ENCODE measurements at regions not wholly inside any gene's neighbourhood (a gene's known extent, or its start where the extent isn't known, plus 50 kb on each side); places are given as distances from the start of the nearest gene placed in this dataset.

DNA sequence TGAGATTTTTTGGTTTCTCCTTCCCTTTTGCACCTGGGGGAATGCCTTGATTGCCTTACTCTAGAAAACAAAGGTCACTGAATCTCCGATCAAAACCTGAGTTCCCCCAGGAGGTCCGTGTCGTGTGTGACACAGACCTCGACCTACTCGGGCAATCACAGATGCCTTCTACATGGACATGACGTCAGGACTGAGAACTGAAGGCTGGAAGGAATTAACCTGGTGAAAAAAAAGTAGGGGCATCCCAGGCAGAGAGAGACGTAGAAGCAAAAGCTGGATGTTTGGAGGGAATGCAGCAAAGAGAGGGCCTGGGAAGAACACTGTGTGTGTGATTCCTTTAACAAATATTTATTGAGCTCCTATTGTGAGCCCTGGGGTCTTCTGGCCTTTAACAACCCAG lies 178.0 kb downstream of the PRDM2 start:
- TF ChIP-seq, protein P1, sequence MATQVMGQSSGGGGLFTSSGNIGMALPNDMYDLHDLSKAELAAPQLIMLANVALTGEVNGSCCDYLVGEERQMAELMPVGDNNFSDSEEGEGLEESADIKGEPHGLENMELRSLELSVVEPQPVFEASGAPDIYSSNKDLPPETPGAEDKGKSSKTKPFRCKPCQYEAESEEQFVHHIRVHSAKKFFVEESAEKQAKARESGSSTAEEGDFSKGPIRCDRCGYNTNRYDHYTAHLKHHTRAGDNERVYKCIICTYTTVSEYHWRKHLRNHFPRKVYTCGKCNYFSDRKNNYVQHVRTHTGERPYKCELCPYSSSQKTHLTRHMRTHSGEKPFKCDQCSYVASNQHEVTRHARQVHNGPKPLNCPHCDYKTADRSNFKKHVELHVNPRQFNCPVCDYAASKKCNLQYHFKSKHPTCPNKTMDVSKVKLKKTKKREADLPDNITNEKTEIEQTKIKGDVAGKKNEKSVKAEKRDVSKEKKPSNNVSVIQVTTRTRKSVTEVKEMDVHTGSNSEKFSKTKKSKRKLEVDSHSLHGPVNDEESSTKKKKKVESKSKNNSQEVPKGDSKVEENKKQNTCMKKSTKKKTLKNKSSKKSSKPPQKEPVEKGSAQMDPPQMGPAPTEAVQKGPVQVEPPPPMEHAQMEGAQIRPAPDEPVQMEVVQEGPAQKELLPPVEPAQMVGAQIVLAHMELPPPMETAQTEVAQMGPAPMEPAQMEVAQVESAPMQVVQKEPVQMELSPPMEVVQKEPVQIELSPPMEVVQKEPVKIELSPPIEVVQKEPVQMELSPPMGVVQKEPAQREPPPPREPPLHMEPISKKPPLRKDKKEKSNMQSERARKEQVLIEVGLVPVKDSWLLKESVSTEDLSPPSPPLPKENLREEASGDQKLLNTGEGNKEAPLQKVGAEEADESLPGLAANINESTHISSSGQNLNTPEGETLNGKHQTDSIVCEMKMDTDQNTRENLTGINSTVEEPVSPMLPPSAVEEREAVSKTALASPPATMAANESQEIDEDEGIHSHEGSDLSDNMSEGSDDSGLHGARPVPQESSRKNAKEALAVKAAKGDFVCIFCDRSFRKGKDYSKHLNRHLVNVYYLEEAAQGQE (IDR thresholded peaks at IDR 0.05; ENCODE audit: low read depth) = no peak
- no peak for TF ChIP-seq EP300 (IDR thresholded peaks at IDR 0.05; ENCODE audit: borderline replicate concordance)
- no peak for TF ChIP-seq TCF12 (IDR thresholded peaks at IDR 0.05; ENCODE audit: low read depth)
- no peak for TF ChIP-seq CEBPB (IDR thresholded peaks at IDR 0.05)
- no peak for TF ChIP-seq CREB1 (IDR thresholded peaks at IDR 0.05; ENCODE audit: low read depth)
- TF ChIP-seq RAD21 (IDR thresholded peaks at IDR 0.05; ENCODE audit: low read depth) = no peak
- TF ChIP-seq FOXM1 (IDR thresholded peaks at IDR 0.05; ENCODE audit: borderline replicate concordance, low read depth) = no peak
- TF ChIP-seq, protein P2, sequence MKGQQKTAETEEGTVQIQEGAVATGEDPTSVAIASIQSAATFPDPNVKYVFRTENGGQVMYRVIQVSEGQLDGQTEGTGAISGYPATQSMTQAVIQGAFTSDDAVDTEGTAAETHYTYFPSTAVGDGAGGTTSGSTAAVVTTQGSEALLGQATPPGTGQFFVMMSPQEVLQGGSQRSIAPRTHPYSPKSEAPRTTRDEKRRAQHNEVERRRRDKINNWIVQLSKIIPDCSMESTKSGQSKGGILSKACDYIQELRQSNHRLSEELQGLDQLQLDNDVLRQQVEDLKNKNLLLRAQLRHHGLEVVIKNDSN (IDR thresholded peaks at IDR 0.05) = no peak
- TF ChIP-seq NFIC (IDR thresholded peaks at IDR 0.05) = no peak
- no peak for TF ChIP-seq ZBTB7A (IDR thresholded peaks at IDR 0.05; ENCODE audit: low read depth)
- no peak for TF ChIP-seq TEAD4 (IDR thresholded peaks at IDR 0.05)
- no peak for TF ChIP-seq YY1 (IDR thresholded peaks at IDR 0.05; ENCODE audit: low read depth)
- TF ChIP-seq EGR1 (IDR thresholded peaks at IDR 0.05) = no peak
- TF ChIP-seq TAF1 (IDR thresholded peaks at IDR 0.05; ENCODE audit: low read depth) = no peak
- TF ChIP-seq, protein P3, sequence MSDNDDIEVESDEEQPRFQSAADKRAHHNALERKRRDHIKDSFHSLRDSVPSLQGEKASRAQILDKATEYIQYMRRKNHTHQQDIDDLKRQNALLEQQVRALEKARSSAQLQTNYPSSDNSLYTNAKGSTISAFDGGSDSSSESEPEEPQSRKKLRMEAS (IDR thresholded peaks at IDR 0.05) = no peak

DNA sequence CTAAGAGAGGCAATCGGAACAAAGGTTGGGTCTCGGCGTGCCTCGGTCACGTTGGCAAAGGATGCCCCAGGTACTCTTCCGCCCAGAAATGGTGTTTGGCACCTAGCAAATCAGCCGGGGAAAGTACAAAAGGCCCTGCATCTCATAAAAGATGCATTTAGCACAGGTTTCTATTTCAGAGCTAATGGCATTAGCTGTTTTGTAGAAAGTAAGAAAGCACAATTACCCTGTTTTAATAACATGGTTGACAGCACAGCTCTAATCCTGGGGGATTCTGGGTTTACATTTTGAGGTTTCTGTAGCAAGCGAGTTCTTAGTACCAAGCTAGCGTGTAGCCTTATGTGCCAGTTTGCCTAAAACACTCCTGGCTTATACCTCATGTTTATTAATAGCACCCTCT lies 178.5 kb downstream of the PRDM2 start:
- TF ChIP-seq TAF1 (IDR thresholded peaks at IDR 0.05; ENCODE audit: low read depth) = no peak
- TF ChIP-seq, protein P2 (IDR thresholded peaks at IDR 0.05) = no peak
- TF ChIP-seq CEBPB (IDR thresholded peaks at IDR 0.05) = no peak
- TF ChIP-seq, protein P3 (IDR thresholded peaks at IDR 0.05) = no peak

DNA sequence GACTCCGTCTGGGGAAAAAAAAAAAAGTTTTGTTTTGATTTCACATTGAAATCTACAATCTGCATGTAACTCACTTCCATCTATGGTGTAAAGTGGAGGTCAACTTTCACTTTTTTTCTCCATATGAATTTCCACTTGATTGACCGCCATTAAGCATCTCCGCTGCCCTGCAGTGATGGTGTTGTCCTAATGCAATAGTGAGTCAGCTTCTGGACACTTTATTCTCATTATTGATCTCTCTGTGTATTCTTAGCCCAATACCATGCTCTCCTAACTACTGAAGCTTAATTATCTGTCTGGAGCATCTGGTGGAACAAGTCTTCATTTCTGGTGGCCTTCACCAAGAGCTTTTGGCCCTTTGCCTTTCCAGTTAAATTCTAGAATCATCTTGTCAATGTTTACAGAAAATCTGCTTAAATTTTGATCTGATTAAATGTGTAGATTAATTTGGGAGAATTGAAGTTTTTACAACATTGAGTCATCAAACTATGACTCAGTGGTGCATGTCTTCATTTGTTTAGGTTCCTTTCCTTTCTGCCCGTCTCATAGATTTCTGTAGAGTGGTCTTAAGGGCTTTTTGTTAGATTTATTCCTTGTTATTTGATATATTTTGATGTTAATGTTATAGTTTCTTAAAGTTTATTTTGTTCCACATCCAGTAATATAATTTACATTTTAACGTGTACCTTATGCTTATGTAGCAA lies 181.5 kb downstream of the PRDM2 start:
- TF ChIP-seq EGR1 (IDR thresholded peaks at IDR 0.05) (no peak), CEBPB (IDR thresholded peaks at IDR 0.05) (no peak), RAD21 (IDR thresholded peaks at IDR 0.05; ENCODE audit: low read depth) (no peak), YY1 (IDR thresholded peaks at IDR 0.05; ENCODE audit: low read depth) (no peak), ZBTB7A (IDR thresholded peaks at IDR 0.05; ENCODE audit: low read depth) (no peak), EP300 (IDR thresholded peaks at IDR 0.05; ENCODE audit: borderline replicate concordance) (no peak), NFIC (IDR thresholded peaks at IDR 0.05) (no peak), TCF12 (IDR thresholded peaks at IDR 0.05; ENCODE audit: low read depth) (no peak)
- TF ChIP-seq, protein P1 (IDR thresholded peaks at IDR 0.05; ENCODE audit: low read depth) = no peak
- TF ChIP-seq, protein P3 (IDR thresholded peaks at IDR 0.05) = no peak

DNA sequence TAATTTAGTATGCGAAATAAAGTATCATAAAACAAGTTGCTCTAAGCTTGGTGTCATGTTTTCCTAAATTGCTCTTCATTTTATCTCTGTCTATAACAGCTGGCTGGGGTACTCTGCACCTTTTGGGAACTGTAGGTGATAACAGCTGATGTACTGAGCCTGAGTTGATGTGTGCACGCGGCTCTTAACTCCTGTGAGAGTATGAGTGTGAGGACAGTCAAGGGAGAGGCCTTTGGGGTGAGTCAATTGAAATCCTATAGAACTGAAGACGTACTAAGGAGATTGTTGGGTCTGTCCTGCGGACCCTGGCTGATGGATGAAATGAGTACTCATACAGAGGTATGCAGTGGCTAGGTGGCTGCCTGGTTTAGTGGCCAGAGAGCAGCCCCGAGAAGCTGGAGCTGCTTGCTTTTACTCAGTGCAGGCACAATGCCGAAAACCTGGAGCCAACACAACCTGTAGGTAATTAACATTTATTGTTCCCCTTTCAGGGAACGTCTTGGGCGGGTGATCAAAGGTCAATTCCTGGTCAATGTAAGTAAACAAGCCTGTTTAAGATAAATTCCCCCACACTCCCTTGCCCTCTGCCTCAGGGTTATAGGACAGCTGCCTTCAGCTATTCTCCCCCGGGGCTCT lies 188.5 kb downstream of the PRDM2 start:
- TF ChIP-seq ZBTB7A (IDR thresholded peaks at IDR 0.05; ENCODE audit: low read depth) = no peak
- TF ChIP-seq TAF1 (IDR thresholded peaks at IDR 0.05; ENCODE audit: low read depth) = no peak
- TF ChIP-seq CEBPB (IDR thresholded peaks at IDR 0.05) = no peak
- TF ChIP-seq, protein P2 (IDR thresholded peaks at IDR 0.05) = no peak
- no peak for TF ChIP-seq RAD21 (IDR thresholded peaks at IDR 0.05; ENCODE audit: low read depth)
- TF ChIP-seq, protein P1 (IDR thresholded peaks at IDR 0.05; ENCODE audit: low read depth) = no peak
- TF ChIP-seq TCF12 (IDR thresholded peaks at IDR 0.05; ENCODE audit: low read depth) = no peak
- no peak for TF ChIP-seq YY1 (IDR thresholded peaks at IDR 0.05; ENCODE audit: low read depth)
- TF ChIP-seq FOXM1 (IDR thresholded peaks at IDR 0.05; ENCODE audit: borderline replicate concordance, low read depth) = no peak
- TF ChIP-seq CREB1 (IDR thresholded peaks at IDR 0.05; ENCODE audit: low read depth) = no peak
- TF ChIP-seq TEAD4 (IDR thresholded peaks at IDR 0.05) = no peak
- TF ChIP-seq, protein P3 (IDR thresholded peaks at IDR 0.05) = no peak
